GM18858 (cell line): ENCODE measurements at regions not wholly inside any gene's neighbourhood (a gene's known extent, or its start where the extent isn't known, plus 50 kb on each side); places are given as distances from the start of the nearest gene placed in this dataset.
"Not testable (repeated sequence)": the region's sequence is repeated elsewhere in the genome, so short reads cannot be mapped to it uniquely, and the experiment has no call there.

ENCODE experiments used
- ATAC-seq: cut with Tn5 transposase; IDR thresholded peaks from one replicate; pipeline ENCODE4 v1.9.1; 2021; ENCODE audit not compliant: unreplicated experiment

- peak; percentile 69 for ATAC-seq
These were observed 324.3 kb downstream of the QKI start for GRCh38 chr6:163738725-163739407.

GRCh38 chr6:163738304-163738703 is 323.8 kb downstream of the QKI start:
- no peak for ATAC-seq

GRCh38 chr6:163735076-163735475 is 320.6 kb downstream of the QKI start:
- ATAC-seq: no peak

- ATAC-seq: no peak
These were observed 318.5 kb downstream of the QKI start for GRCh38 chr6:163733061-163733460.

- no peak for ATAC-seq
These were observed 318.0 kb downstream of the QKI start for GRCh38 chr6:163732479-163732878.

- ATAC-seq: not testable (repeated sequence)
These were observed 317.5 kb downstream of the QKI start for GRCh38 chr6:163732014-163732351.

- ATAC-seq: no peak
These were observed 316.9 kb downstream of the QKI start for GRCh38 chr6:163731215-163732013.

GRCh38 chr6:163730246-163731210 is 316.0 kb downstream of the QKI start:
- no peak for ATAC-seq

- no peak for ATAC-seq
These were observed 314.8 kb downstream of the QKI start for GRCh38 chr6:163729127-163729872.

GRCh38 chr6:163728442-163729126 is 314.1 kb downstream of the QKI start:
- no peak for ATAC-seq

- no peak for ATAC-seq
These were observed 311.6 kb downstream of the QKI start for GRCh38 chr6:163726037-163726695.

- ATAC-seq: no peak
These were observed 310.8 kb downstream of the QKI start for GRCh38 chr6:163725008-163725941.

GRCh38 chr6:163724196-163724595 is 309.7 kb downstream of the QKI start:
- ATAC-seq: no peak

GRCh38 chr6:163723759-163724158 is 309.2 kb downstream of the QKI start:
- no peak for ATAC-seq

GRCh38 chr6:163721922-163722692 is 307.6 kb downstream of the QKI start:
- no peak for ATAC-seq

- no peak for ATAC-seq
These were observed 306.9 kb downstream of the QKI start for GRCh38 chr6:163721435-163721834.

- no peak for ATAC-seq
These were observed 306.1 kb downstream of the QKI start for GRCh38 chr6:163720460-163721235.
